Sigmoid colon (tissue), 4 donors: ENCODE measurements at regions not wholly inside any gene's neighbourhood (a gene's known extent, or its start where the extent isn't known, plus 50 kb on each side); places are given as distances from the start of the nearest gene placed in this dataset.

Experiments used
- CTCF ChIP-seq, 4 experiments: fragments of 450-650 bp in 3 of 4; fragments of 200-600 bp in 1 of 4; IDR thresholded peaks; one replicate each; pipeline ENCODE4 v1.5.1; 2016 to 2019; ENCODE audit warnings: antibody characterized with exemption in 4 of 4, mild to moderate bottlenecking in 3 of 4, moderate library complexity in 2 of 4
- EP300 ChIP-seq, 4 donors: sonication (generic); formaldehyde crosslinking; IDR thresholded peaks; one replicate each; pipeline ENCODE4 v1.6.1; 2017; ENCODE audit warnings: antibody characterized with exemption in 4 of 4
- POLR2A ChIP-seq, 2 donors: fragments of 450-650 bp; IDR thresholded peaks; one replicate each; pipeline ENCODE4 v1.6.1; 2016; ENCODE audit warnings: antibody characterized with exemption in 2 of 2, mild to moderate bottlenecking in 2 of 2, moderate library complexity in 2 of 2
- POLR2AphosphoS5 ChIP-seq, 4 donors: sonication (generic); formaldehyde crosslinking; IDR thresholded peaks; one replicate each; pipeline ENCODE4 v1.6.1; 2017; ENCODE audit warnings: antibody characterized with exemption in 4 of 4

DNA sequence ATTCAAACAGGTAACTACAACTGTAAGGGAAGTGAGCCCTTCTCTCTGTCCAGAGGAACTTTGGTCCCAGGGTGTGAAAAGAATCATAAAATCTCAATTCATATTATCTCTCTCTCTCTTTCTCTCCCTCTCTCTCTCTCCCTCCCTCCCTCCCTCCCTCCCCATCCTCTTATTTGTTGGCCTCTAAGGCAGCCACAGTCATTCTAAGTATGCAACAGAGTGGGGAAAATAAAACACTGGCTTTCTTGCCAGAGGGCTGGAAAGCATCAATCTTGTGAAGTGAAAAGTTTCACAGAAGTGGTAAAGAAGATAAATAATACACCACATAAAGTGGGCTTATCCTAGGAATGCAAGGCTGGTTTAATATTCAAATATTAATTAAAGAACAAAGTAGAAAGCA is 95.6 kb upstream of the KCNH7 start:
- no peak for TF ChIP-seq CTCF (IDR thresholded peaks at IDR 0.05)
- TF ChIP-seq EP300 (IDR thresholded peaks at IDR 0.05), result no peak
- TF ChIP-seq POLR2A (IDR thresholded peaks at IDR 0.05), result no peak
- TF ChIP-seq POLR2AphosphoS5 (IDR thresholded peaks at IDR 0.05), result no peak
